CD4-positive, alpha-beta T cell treated with Interferon alpha-2 for 1 hour (primary cell): ENCODE measurements at regions not wholly inside any gene's neighbourhood (a gene's known extent, or its start where the extent isn't known, plus 50 kb on each side); places are given as distances from the start of the nearest gene placed in this dataset.
"Not testable (repeated sequence)": the region's sequence is repeated elsewhere in the genome, so short reads cannot be mapped to it uniquely, and the experiment has no call there.

Experiments used
- DNase-seq, 2 donors: peaks; one replicate each; pipeline ENCODE4 v3.0.0-alpha.2; 2020 to 2022

GRCh38 chr18:51478908-51479307 lies 281.4 kb upstream of the MEX3C start:
- no peak for DNase-seq

GRCh38 chr18:51479736-51480135 lies 282.3 kb upstream of the MEX3C start:
- DNase-seq: no peak

- DNase-seq: no peak
Observed at GRCh38 chr18:51480407-51481261, 283.2 kb upstream of the MEX3C start.

GRCh38 chr18:51486735-51487366 lies 289.4 kb upstream of the MEX3C start:
- no peak for DNase-seq

GRCh38 chr18:51490417-51490816 lies 292.9 kb upstream of the MEX3C start:
- no peak for DNase-seq

- no peak for DNase-seq
Observed at GRCh38 chr18:51490860-51491259, 293.4 kb upstream of the MEX3C start.

- no peak for DNase-seq
Observed at GRCh38 chr18:51491678-51492372, 294.3 kb upstream of the MEX3C start.

- no peak for DNase-seq
Observed at GRCh38 chr18:51498085-51498855, 300.8 kb upstream of the MEX3C start.

GRCh38 chr18:51503351-51503750 lies 305.9 kb upstream of the MEX3C start:
- no peak for DNase-seq

GRCh38 chr18:51506811-51507210 lies 309.3 kb upstream of the MEX3C start:
- no peak for DNase-seq

- not testable (repeated sequence) for DNase-seq
Observed at GRCh38 chr18:51508410-51508809, 310.9 kb upstream of the MEX3C start.

GRCh38 chr18:51510020-51510419 lies 312.5 kb upstream of the MEX3C start:
- DNase-seq: no peak

- no peak for DNase-seq
Observed at GRCh38 chr18:51513517-51513916, 316.0 kb upstream of the MEX3C start.

- DNase-seq: no peak
Observed at GRCh38 chr18:51514128-51514527, 316.6 kb upstream of the MEX3C start.

- DNase-seq: no peak
Observed at GRCh38 chr18:51516478-51517038, 319.1 kb upstream of the MEX3C start.

GRCh38 chr18:51519571-51519970 lies 322.1 kb upstream of the MEX3C start:
- no peak for DNase-seq

- DNase-seq: no peak
Observed at GRCh38 chr18:51520676-51521180, 323.2 kb upstream of the MEX3C start.

GRCh38 chr18:51522338-51522737 lies 324.9 kb upstream of the MEX3C start:
- DNase-seq: no peak

GRCh38 chr18:51522821-51523220 lies 325.3 kb upstream of the MEX3C start:
- DNase-seq: no peak

- DNase-seq: no peak
Observed at GRCh38 chr18:51523671-51524070, 326.2 kb upstream of the MEX3C start.

- no peak for DNase-seq
Observed at GRCh38 chr18:51525453-51526225, 328.2 kb upstream of the MEX3C start.

- DNase-seq: no peak
Observed at GRCh38 chr18:51527826-51528225, 330.3 kb upstream of the MEX3C start.
